ENCODE measurements at regions not wholly inside any gene's neighbourhood (a gene's known extent, or its start where the extent isn't known, plus 50 kb on each side); places are given as distances from the start of the nearest gene placed in this dataset.

DNA sequence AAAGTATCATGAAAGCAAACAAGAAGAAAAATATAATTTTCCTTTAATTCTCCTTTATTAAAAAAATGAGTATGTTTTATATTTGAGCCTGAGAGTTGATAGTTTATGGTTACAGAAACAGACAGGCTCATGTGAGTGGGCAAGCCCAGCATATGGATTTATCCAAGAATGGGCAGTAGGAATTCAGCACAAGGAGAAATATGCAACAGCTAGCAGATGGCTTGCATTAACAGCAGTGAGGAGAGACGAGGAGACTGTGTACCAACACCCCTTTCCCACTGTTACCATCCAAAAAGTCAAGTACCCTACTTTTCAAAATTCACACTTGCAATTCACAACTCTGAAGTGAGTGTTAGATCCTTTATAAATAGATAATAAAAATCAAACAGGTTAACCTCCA is 1760.2 kb upstream of the TENM3 start:
- TF ChIP-seq, protein P1, sequence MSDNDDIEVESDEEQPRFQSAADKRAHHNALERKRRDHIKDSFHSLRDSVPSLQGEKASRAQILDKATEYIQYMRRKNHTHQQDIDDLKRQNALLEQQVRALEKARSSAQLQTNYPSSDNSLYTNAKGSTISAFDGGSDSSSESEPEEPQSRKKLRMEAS (IDR thresholded peaks at IDR 0.05): no peak
- TF ChIP-seq POLR2A (IDR thresholded peaks at IDR 0.05; ENCODE audit: borderline replicate concordance, extremely low read depth, insufficient read depth, insufficient read length) (no peak), JUND (IDR thresholded peaks at IDR 0.05) (no peak), REST (IDR thresholded peaks at IDR 0.05; ENCODE audit: low read depth) (no peak), ZFX (IDR thresholded peaks at IDR 0.05) (no peak)
- TF ChIP-seq, protein P2, sequence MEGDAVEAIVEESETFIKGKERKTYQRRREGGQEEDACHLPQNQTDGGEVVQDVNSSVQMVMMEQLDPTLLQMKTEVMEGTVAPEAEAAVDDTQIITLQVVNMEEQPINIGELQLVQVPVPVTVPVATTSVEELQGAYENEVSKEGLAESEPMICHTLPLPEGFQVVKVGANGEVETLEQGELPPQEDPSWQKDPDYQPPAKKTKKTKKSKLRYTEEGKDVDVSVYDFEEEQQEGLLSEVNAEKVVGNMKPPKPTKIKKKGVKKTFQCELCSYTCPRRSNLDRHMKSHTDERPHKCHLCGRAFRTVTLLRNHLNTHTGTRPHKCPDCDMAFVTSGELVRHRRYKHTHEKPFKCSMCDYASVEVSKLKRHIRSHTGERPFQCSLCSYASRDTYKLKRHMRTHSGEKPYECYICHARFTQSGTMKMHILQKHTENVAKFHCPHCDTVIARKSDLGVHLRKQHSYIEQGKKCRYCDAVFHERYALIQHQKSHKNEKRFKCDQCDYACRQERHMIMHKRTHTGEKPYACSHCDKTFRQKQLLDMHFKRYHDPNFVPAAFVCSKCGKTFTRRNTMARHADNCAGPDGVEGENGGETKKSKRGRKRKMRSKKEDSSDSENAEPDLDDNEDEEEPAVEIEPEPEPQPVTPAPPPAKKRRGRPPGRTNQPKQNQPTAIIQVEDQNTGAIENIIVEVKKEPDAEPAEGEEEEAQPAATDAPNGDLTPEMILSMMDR (IDR thresholded peaks at IDR 0.05 in 2 of 3, conservative IDR thresholded peaks at IDR 0.05 in 1 of 3; ENCODE audit: borderline replicate concordance in 1 of 3, insufficient read depth in 1 of 3, low read depth in 2 of 3, low read length in 2 of 3): no peak
- TF ChIP-seq, protein P3, sequence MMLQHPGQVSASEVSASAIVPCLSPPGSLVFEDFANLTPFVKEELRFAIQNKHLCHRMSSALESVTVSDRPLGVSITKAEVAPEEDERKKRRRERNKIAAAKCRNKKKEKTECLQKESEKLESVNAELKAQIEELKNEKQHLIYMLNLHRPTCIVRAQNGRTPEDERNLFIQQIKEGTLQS (IDR thresholded peaks at IDR 0.05): no peak

Data from HCT116 (cell line).